HG03135 (cell line): ENCODE measurements at regions not wholly inside any gene's neighbourhood (a gene's known extent, or its start where the extent isn't known, plus 50 kb on each side); places are given as distances from the start of the nearest gene placed in this dataset.

ENCODE experiments used
- ATAC-seq: cut with Tn5 transposase; IDR thresholded peaks from one replicate; pipeline ENCODE4 v1.9.1; 2021; ENCODE audit warnings: mild to moderate bottlenecking, moderate library complexity; ENCODE audit not compliant: unreplicated experiment

DNA sequence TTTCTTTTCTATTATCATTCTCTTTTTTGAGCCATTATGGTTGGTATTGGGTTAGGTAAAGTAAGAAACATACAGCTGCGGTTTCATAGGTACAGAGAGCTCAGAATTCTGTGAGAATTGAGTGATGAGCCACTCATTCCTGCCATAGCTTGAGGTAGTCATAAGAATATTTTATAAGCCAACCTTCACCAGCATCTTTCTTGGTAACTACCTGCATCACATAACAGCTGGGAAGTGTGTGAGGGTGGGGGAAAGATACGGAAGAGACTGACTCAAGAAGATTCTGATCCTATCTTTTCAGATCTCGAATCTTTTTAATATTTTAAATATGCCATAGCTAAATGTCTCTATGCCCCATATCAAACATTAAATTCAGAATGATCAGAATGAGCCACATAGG is 313.8 kb upstream of the DDX18 start:
- ATAC-seq, result no peak

DNA sequence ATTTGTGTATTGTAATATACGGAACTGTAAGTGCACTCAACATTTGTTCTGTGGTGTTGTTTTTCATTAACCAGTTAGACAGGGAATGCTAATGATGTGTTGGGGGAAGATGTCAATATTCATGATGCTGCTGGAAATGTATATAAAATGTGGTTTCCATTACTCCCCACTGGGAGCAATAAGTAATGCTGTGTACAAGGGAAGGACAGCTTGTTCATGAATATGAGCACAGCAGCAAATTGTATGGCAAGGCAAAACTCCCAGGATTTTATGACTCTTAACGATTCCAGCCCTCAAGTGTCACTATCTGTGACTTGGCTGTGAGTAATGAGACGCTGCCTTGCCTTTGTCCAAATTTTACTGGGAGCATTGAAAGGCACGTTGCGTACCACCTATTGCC is 312.4 kb upstream of the DDX18 start:
- ATAC-seq, result no peak

DNA sequence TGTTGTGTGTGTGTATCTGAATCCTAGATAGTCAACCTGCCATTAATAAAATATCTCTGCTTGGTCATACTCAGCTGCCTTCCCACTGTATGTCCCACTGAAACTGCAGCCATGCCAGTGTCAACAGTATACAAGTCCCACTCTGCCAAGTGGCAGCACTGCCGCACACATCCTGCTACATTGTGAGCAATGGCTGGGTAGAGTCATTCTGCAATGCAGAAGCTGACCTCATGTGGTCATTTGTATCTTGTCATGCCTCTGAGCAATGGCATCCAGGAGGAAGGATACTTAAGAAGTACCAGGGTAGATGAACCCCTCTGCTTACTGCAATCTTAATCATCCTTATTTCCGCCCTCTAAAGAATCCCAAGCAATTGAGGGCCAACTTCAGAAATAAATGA is 302.2 kb upstream of the DDX18 start:
- no peak for ATAC-seq

DNA sequence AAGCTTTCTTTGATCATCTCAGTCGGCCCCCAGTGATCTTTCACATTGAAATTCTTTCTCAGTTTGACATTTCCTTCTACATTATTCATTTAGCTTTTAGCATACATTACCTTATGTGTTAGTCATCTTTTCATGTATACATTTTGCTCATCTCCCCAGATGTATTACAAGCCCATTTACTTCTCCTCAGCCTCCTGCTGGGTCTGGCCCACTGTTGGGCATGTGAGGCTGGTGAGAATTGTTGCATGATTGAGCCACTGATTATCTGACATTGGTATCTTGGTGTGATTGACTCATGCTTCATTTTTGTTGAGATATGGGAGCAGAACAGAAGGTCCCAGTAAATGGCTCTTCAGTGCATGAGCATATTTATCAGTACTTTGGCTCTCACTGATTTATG is 300.1 kb upstream of the DDX18 start:
- ATAC-seq, result no peak

DNA sequence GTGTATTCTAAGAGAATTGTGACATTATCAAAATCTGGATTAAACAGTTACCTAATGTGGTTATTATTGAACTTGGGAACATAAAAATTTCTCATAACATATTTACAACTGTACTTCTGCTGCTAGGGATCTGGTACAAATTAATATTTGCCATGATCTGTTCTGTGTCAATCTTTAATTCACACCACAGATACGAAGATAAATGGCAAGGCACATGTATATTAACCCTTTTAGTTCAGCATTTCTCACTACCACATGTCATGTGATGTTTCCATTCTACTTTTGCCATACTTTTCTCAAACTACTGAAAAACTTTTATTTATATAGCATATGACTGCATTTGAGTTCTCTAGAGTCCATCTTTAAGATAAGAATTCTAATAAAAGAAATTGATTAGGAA is 295.3 kb upstream of the DDX18 start:
- no peak for ATAC-seq

DNA sequence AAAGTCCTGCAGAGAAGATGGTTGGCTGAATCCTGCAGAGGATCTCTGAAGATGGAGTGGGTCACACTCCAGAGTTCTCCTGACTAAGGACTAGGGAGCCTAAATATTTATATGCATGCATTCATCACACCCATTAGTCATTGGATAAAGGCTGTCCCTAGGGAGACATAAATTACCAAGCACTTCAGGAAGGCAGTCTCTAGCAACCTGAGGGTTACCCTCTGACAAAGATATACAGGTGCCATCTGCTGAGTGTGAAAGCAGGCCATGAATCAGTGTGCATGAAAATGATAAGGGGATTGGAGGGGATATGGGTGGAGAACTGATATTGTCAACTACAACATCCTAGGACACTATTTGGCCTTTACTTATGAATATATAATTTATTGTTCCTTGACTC is 294.8 kb upstream of the DDX18 start:
- ATAC-seq, result no peak

DNA sequence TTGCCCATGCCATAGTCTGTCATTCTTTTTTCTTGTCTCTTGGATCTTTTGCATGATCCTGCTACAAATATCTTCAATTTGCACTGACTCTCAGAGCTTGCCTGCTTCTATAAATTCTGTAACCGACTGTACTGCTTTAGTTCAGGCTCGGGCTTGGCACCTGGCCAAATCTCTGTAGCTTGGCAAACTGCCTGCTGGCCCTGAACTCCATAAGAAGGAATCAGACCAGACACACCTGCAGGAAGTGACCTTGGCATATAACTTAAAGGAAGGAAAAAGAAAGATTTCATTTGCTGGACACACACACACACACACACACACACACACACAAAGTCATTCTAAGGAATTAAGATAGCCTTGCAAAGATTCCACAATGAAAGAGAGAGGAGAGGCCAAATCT is 291.2 kb upstream of the DDX18 start:
- ATAC-seq, result no peak

DNA sequence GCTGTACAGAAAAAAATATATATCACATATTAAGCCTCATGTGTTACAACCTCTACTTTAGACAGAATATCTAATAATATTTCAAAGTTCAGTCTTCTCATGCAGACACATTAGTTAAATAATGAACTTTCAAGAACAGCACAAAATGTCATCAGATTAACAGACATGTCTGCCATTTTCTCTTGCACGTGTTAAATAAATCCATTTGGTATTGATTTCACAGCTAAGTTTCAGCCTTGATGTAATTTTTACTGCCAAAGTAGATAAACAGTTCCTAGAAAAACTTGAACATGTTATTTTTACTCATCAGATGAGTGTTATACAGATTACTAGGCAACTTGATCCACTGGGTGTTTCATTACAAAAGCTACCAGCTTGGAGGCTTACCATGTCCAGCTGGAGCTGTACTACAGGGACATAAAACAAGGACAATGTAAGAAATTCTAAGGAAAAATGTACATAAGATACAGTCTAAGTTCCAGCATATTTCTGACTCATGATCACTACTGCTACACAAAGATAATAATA is 290.7 kb upstream of the DDX18 start:
- no peak for ATAC-seq

DNA sequence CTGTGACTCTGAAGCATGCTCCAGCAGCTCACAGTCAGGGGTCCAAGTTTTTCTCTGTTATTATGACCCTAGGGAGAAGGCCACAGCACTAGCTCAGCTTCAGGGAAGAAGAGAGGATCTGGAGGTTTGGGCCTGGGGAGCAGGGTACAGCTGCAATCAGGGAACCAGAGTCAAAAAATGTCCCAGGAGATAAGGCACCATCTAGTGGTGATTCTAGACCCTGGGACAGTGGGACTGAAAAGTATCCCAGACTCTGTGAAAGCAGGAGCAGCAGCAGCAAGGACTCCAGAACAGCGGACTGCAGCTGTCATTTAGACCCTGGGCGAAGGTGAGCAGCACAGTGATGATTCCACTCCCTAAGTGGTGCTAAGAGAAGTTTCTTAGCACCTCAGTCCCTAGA is 278.4 kb upstream of the DDX18 start:
- ATAC-seq, result no peak

DNA sequence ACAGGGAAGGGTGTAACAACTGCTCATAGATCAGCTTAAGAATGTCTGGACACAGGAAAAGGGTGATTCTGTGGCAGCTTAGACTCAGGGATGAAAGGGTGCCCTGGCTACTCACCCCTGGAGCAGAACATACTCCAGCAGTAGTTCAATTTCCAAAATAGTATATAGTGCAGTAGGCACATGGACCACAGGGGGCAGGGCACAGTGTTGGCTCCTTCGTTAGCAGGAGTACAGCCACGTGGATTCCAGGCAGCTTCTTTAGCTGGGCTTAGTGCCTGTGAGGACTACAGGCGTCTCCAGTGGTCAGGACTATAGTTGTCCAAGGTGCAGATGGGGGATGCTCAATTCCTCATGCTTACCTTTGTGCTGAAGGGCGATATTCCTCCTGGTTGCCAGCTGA is 277.5 kb upstream of the DDX18 start:
- ATAC-seq, result no peak

DNA sequence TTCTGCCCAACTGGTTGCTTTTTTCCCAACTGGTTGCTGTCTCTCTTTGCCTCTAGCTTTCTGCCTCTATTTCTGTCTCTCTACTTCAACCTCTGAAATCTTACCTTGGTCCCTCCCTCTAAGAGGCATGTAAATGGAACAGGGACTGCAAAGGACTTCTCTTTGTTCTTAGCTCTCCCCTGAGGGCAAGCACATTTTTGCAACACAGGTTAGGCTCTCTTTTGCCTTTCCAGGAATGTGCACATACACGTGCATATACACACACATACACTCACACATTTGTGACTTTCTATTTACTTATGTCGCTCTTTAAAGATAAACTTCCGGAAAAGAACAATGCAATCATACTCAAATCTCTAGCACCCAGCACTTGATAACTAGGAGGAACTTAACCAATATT is 262.6 kb upstream of the DDX18 start:
- ATAC-seq, result no peak

DNA sequence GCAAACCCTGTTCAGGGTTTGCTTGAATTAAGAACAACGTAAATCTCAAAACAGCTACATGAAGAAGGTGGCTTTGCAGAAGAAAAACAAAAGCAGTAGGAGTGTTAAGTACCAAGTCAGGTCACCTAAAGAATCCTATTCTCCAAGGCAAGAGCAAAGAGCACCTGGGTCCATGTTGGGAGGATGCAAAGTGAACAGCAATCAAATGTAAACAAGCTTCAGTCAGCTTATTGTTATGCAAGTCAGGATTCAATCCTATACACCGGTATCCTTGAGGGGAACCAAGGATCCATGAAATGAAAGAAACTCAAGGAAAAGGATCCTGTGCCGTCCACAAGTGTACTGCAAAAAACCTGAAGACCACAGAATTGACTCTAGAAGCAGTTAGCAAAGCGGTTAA is 261.0 kb upstream of the DDX18 start:
- no peak for ATAC-seq

DNA sequence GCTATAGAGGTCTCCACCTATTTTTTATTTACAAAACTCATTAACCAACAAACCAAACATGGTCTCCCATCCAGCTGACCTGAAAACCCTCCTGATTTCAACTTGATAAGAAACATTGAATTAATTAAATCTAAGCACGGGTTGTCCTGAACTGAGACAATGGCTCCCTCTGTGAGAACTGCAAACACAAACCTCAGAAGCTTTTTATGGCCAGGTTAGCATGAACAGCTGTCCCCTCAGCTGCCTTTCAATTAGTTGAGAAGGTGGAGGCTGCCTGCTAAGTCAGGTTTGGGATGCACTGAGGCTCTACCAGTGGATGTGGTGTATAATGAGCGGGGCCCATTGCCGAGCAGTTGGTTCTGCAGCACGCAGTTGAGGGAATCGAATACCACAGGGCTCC is 258.5 kb upstream of the DDX18 start:
- ATAC-seq, result no peak

DNA sequence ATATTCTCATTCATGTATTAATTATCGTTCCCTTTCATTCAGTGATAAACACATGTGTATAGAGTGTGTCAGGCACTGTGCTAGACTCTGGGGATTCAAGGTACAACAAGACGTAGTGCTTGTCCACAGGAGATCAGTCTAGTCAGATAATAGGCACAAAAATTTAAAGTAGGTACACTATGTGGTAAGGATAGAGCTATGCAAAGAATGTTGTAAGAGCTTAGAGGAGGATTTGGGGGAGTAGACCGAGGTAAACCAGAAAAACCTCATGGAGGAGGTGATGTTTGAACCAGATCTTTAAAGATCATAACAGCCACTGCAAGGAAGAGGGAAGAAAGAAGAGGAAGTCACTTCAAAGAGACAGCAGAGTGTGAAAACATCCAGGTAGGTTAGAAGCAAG is 256.9 kb upstream of the DDX18 start:
- ATAC-seq, result no peak

DNA sequence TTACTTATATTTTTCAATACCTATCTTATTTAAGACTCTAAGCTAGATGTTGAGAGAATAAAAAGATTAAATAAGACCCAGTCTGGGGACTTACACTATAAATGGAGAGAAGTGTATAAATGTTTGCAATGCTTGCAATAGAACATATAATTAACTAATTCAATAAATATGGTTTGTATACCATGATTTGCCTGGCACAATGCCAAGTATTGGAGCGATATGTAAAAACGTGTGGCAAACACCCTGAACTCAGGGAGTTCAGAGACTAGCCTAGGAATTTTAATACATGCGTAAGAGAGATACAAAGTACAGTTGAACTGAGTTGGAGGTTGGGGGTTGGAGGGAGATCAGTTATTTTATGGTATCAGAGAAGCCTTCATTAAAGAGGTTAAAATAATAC is 251.8 kb upstream of the DDX18 start:
- ATAC-seq, result no peak

DNA sequence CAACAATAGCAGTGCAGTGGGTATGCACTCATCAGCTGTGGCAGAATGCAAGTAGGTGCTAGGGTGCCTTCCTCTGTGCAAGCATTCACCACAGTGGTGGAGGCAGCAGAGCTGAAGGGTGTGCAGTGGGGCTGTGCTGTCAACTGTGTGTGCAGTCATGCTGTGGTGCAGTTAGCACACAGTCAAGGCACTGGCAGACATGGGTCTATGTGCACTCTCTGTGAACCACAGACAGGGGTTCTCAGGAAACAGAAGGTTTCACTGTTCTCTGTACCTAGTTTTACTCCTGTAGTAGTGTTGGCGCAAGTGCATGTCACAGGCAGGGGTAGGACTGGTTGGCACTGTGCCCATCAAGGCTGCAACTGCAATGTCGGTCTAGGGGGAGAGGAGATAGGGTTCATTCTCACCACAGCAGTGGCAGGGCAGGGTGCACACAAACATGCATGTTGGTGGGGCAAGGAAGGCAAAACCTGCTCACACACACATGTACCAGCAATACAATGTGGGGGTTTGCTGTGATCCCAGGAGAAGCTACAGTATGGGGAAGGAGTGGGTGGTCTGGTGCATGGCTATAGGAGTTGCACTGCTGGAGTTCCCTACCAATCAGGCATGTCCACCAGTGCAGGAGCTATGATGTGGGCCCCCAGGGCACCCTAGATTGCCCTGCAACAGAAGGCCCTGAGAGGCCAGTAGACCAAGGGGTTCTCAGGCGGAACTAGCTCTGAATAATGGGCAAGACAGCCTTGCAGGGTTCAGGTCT is 242.7 kb upstream of the DDX18 start:
- no peak for ATAC-seq

DNA sequence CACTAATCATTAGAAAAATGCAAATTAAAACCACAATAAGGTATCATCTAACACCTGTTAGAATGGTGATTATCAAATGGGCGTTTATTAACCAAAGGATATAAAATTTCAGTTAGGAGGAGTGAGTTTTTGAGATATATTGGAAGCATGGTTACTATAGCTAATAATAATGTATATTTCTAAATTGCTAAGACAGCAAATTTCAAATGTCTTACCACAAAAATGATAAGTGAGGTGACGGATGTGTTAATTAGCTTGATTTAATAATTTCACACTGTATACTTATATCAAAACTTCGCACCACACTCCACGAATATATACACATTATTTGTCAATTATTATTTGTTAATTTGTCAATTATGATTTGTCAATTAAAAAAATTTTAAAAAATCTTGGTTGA is 227.2 kb upstream of the DDX18 start:
- ATAC-seq, result no peak

DNA sequence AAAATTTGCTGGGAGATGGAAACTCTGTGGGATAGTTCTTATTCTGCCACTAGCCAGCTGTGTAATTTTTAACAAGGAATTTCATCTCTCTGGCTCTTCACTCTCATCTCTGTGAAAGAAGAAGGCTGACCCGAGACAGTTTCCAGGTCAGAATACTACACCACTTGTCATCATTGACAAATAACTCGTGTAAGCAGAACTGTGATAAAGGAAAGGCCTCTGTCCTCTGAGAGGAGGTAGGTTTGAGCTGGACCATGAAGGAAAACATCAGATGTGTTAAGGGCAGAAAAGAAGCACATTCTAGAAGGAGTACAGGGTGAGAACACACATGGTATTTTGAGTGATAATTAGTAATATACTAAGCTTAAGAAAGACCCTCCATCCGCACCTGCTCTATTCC is 211.4 kb upstream of the DDX18 start:
- no peak for ATAC-seq

DNA sequence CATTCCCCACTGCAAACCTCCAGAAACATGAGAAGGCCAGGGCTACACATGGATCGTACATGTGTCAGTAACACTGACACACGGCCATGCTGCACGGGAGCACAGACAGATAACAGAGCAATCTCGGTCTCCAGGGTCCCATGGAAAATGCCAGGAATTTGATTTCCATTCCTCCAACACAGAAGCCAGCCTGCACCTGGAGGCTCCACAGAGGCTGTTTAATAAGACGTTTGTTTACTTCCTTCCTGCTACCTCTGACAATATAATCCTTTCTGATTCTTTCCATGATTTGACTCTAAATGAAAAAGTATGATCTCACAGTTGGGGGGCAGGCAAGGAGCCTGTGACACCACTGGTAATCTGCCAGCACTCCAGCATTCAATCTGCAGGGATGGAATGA is 210.9 kb upstream of the DDX18 start:
- no peak for ATAC-seq

DNA sequence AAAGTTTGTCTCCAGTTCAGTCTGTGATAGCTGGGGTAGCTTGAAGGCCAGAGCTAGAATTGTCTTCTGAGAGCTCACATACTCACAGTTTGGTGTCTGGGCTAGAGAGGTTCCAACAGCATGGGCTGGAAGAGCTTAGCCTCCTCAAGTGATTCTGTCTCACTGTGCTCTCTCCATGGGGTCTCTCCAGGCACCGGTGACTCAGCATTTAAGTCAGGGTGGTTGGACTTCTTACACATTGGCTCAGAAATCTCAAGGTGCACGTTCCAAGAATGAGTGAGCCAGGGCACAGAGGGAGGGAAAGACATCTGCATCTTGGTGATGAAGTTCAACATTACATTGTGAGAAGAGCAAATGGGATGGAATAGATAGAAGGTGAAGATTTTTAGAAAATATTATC is 207.3 kb upstream of the DDX18 start:
- ATAC-seq, result no peak

DNA sequence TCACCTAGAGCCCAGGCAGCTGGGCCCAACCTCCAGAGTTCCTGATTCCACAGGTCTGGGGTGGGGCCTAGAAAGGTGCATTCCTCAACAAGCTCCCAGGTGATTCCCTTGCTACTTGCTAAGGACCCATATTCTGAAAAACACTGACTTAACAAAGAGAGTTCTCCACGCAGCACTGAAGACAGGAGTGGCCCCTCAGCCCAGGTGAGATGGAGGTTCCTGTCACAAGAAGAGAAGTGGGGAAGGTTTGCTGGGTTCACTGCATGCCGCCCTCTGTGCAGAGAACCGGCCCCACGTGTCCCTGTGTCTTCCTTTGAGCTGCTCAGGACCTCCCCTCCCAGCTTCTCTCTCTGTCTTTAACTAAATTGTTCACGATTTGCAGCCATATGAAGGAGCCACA is 201.4 kb upstream of the DDX18 start:
- ATAC-seq, result no peak

DNA sequence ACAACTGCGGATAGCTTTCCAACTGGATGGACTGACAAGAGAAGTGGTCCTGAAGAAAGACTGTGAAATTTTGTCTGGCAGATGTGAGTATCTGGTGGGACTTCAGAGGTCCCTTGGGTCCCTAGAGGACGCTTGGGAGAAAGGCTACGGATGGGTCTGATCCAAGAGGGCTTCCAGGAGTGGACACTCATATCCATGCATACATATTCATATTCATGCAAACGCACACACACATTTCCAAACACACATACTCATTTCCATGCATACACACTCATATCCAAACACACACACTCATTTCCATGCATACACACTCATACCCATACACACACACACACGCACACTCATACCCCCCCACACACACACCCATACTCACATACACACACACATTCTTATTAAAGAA is 200.2 kb upstream of the DDX18 start:
- no peak for ATAC-seq

DNA sequence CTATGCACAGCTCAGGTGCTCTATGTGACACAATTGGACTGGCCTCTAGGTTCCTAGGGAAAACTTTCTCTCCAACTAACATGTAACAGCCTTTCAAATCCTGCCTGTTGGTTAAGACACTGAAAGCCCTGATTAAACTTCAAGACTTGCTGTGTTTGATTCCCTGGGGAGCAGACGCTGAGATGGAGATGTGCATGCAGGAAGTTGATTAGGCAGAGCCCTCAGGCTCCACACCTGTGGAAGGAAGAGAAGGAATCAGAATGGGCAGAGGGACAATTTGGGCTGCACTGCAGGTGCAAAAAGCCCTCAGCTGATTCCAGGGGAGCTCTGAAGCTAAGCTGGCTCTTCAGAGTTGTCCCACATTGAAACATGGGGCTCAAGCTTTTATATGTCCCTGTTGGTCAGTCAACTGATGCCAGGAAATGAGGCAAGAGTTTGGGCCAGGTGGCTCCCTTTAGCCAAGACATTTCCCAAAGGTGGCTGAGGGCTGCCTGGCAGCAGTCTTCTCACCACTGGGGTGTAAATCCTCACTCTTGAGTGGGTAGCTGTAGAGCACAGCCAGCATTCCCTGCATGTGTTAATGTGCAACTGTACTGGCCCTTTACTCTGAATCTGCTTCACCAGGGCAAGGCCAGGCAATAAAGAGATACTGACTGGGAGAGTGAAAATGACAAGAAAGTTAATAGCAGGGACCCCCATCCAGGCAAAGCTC is 199.5 kb upstream of the DDX18 start:
- no peak for ATAC-seq
